Neuronal stem cell (in vitro differentiated cells): ENCODE measurements at regions not wholly inside any gene's neighbourhood (a gene's known extent, or its start where the extent isn't known, plus 50 kb on each side); places are given as distances from the start of the nearest gene placed in this dataset.

ENCODE experiments used
- DNase-seq: peaks from one replicate; pipeline ENCODE4 v3.0.0-alpha.2; 2013; ENCODE audit warnings: low spot score
- H2AFZ ChIP-seq: one replicate; pipeline ENCODE4 v1.6.1; 2013; ENCODE audit warnings: mild to moderate bottlenecking, low read length, inconsistent platforms
- H2AK5ac ChIP-seq: 2 replicates; pipeline ENCODE4 v1.6.1; 2013; ENCODE audit warnings: low read depth, mild to moderate bottlenecking, inconsistent platforms, low read length, moderate library complexity, mixed read lengths
- H2BK120ac ChIP-seq: 2 replicates; pipeline ENCODE4 v1.6.1; 2013; ENCODE audit warnings: low read depth, mild to moderate bottlenecking, inconsistent platforms, low read length, moderate library complexity, mixed read lengths
- H2BK12ac ChIP-seq: one replicate; pipeline ENCODE4 v1.6.1; 2013; ENCODE audit warnings: low read length, inconsistent platforms
- H2BK15ac ChIP-seq: 2 replicates; pipeline ENCODE4 v1.6.1; 2013; ENCODE audit warnings: mild to moderate bottlenecking, low read length, inconsistent platforms, mixed read lengths
- H2BK5ac ChIP-seq: one replicate; pipeline ENCODE4 v1.6.1; 2013; ENCODE audit warnings: inconsistent platforms, mild to moderate bottlenecking, low read length, moderate library complexity
- H3K14ac ChIP-seq: one replicate; pipeline ENCODE4 v1.6.1; 2013; ENCODE audit warnings: low read length, inconsistent platforms
- H3K18ac ChIP-seq: 2 replicates; pipeline ENCODE4 v1.6.1; 2013; ENCODE audit warnings: low read length, inconsistent platforms
- H3K23ac ChIP-seq: 2 replicates; pipeline ENCODE4 v1.6.1; 2013; ENCODE audit warnings: low read depth, mild to moderate bottlenecking, mixed read lengths, low read length, inconsistent platforms; ENCODE audit not compliant: poor library complexity
- H3K27ac ChIP-seq: replicated peaks from 3 replicates; pipeline ENCODE4 v1.5.1; 2013; ENCODE audit warnings: low read length, inconsistent platforms
- H3K27me3 ChIP-seq, 3 experiments: 2 replicates each; pipeline ENCODE4 v1.6.1; 2013; ENCODE audit warnings: low read length in 3 of 3, mild to moderate bottlenecking in 2 of 3, inconsistent platforms in 1 of 3, low read depth in 1 of 3, mixed read lengths in 1 of 3, moderate library complexity in 1 of 3; ENCODE audit not compliant: control insufficient read depth in 3 of 3, insufficient read depth in 3 of 3
- H3K36me3 ChIP-seq, 2 donors: replicated peaks in 1 of 2; 2 replicates each; pipeline ENCODE4 v1.6.1; 2013; ENCODE audit warnings: low read length in 2 of 2; ENCODE audit not compliant: control insufficient read depth in 2 of 2, insufficient read depth in 2 of 2
- H3K4ac ChIP-seq: 2 replicates; pipeline ENCODE4 v1.6.1; 2013; ENCODE audit warnings: inconsistent platforms, mild to moderate bottlenecking, low read length, moderate library complexity
- H3K4me1 ChIP-seq, 2 donors: 1 replicate in 1 of 2; 2 replicates in 1 of 2; pipeline ENCODE4 v1.6.1; 2013; ENCODE audit warnings: low read length in 2 of 2, low read depth in 1 of 2; ENCODE audit not compliant: control insufficient read depth in 2 of 2, insufficient read depth in 1 of 2
- H3K4me2 ChIP-seq: one replicate; pipeline ENCODE4 v1.6.1; 2013; ENCODE audit warnings: mild to moderate bottlenecking, low read length, inconsistent platforms; ENCODE audit not compliant: insufficient read depth, poor library complexity, severe bottlenecking
- H3K4me3 ChIP-seq, 2 donors: 2 replicates each; pipeline ENCODE4 v1.5.1; 2013; ENCODE audit warnings: low read length in 2 of 2, mild to moderate bottlenecking in 2 of 2, inconsistent platforms in 1 of 2, moderate library complexity in 1 of 2
- H3K79me1 ChIP-seq: one replicate; pipeline ENCODE4 v1.6.1; 2013; ENCODE audit warnings: low read depth, mild to moderate bottlenecking, inconsistent platforms, low read length, moderate library complexity
- H3K9ac ChIP-seq: one replicate; pipeline ENCODE4 v1.6.1; 2013; ENCODE audit warnings: mild to moderate bottlenecking, low read depth, low read length, inconsistent platforms; ENCODE audit not compliant: poor library complexity
- H3K9me3 ChIP-seq, 2 donors: replicated peaks in 1 of 2; 2 replicates each; pipeline versions ENCODE3 to v1.6.1; 2013; ENCODE audit warnings: low read length in 2 of 2, mild to moderate bottlenecking in 2 of 2, inconsistent platforms in 1 of 2, low read depth in 1 of 2, mixed read lengths in 1 of 2, moderate library complexity in 1 of 2; ENCODE audit not compliant: control insufficient read depth in 2 of 2, insufficient read depth in 1 of 2
- H4K8ac ChIP-seq: one replicate; pipeline ENCODE4 v1.6.1; 2013; ENCODE audit warnings: low read depth, mild to moderate bottlenecking, inconsistent platforms, low read length, moderate library complexity
- H4K91ac ChIP-seq: one replicate; pipeline ENCODE4 v1.6.1; 2013; ENCODE audit warnings: low read length, low read depth, mild to moderate bottlenecking, inconsistent platforms; ENCODE audit not compliant: poor library complexity
- WGBS, 2 donors: extraction: QIAGEN DNeasy Blood & Tissue Kit; methylation state at CpG; one replicate each; pipeline ENCODE4 v1.1.7; 2013; ENCODE audit warnings: missing lambda C conversion rate in 2 of 2, mixed read lengths in 1 of 2; ENCODE audit not compliant: insufficient read length in 2 of 2, insufficient replicate concordance in 1 of 2; ENCODE audit errors: extremely low coverage in 2 of 2; 5-methylcytosine and 5-hydroxymethylcytosine counted together

DNA sequence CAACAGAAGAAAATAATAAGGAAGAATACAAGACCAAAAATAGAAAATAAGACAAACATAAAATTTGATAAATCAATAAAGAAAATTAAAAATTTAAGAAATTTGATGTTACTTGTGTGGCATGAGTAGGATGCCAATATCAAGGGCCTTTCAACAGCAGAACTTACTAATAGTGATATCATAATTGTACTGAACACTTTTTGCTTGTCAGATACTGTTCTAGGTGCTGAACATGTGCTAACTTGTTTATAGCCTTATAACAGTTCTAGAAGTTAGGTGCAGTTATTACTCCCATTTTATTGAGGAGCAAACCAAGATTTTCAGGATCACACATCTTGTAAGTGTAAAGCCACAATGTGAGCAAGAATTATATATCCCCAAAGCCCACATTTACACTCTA is 546.0 kb upstream of the EPHA5 start:
- no peak overlapping the region for H2BK120ac ChIP-seq
- no peak overlapping the region for H3K18ac ChIP-seq
- H3K36me3 ChIP-seq: no peaks in the 10 kb centered on the region
- H3K9ac ChIP-seq: no peak overlapping the region
- no peaks in the 10 kb centered on the region for H3K4me1 ChIP-seq
- no peak for DNase-seq
- no peak overlapping the region for H3K27ac ChIP-seq
- no peak overlapping the region for H3K14ac ChIP-seq
- no peak overlapping the region for H2BK5ac ChIP-seq
- H3K4ac ChIP-seq: no peak overlapping the region
- H3K4me3 ChIP-seq: no peak overlapping the region
- H3K23ac ChIP-seq: no peak overlapping the region
- H4K8ac ChIP-seq: no peak overlapping the region
- H2AK5ac ChIP-seq: no peak overlapping the region
- no peaks in the 10 kb centered on the region for H3K27me3 ChIP-seq
- no peak overlapping the region for H2BK15ac ChIP-seq
- H2AFZ ChIP-seq: no peak overlapping the region
- no peak overlapping the region for H4K91ac ChIP-seq
- no peak overlapping the region for H3K4me2 ChIP-seq
- no peaks in the 10 kb centered on the region for H3K79me1 ChIP-seq
- H2BK12ac ChIP-seq: no peak overlapping the region
- no peaks in the 10 kb centered on the region for H3K9me3 ChIP-seq

DNA sequence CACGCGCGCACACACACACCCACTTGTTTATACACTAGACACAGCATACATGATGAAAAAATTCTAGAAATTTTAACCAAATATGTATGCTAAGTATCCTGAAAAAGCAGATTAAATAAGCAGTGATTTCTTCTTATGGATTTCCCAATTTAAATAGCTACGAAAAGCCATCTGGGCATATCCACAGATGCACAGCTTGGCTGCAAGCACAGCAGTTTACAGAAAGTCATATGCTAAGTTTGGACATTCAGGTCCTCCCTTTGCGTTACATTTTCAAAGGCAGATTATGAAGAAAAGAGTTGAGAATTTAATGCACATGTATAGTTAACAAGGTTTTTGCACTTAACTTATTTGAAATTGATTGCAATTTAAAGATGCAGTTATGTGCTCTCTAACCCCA is 542.2 kb upstream of the EPHA5 start:
- Histone ChIP-seq H2BK120ac (no peak overlapping the region), H3K9ac (no peak overlapping the region), H3K4me1 (no peaks in the 10 kb centered on the region), H2AFZ (no peak overlapping the region), H2BK5ac (no peak overlapping the region), H3K36me3 (no peaks in the 10 kb centered on the region), H2AK5ac (no peak overlapping the region), H3K23ac (no peak overlapping the region), H4K8ac (no peak overlapping the region), H3K14ac (no peak overlapping the region), H4K91ac (no peak overlapping the region), H3K27me3 (no peaks in the 10 kb centered on the region), H3K9me3 (no peaks in the 10 kb centered on the region), H3K4me2 (no peak overlapping the region), H3K4ac (no peak overlapping the region), H2BK15ac (no peak overlapping the region), H3K79me1 (no peaks in the 10 kb centered on the region), H3K27ac (no peak overlapping the region), H2BK12ac (no peak overlapping the region), H3K4me3 (no peak overlapping the region), H3K18ac (no peak overlapping the region)
- no peak for DNase-seq
- WGBS, 2 donors: no CpG with 5 or more reads among the region's 5 CpGs

DNA sequence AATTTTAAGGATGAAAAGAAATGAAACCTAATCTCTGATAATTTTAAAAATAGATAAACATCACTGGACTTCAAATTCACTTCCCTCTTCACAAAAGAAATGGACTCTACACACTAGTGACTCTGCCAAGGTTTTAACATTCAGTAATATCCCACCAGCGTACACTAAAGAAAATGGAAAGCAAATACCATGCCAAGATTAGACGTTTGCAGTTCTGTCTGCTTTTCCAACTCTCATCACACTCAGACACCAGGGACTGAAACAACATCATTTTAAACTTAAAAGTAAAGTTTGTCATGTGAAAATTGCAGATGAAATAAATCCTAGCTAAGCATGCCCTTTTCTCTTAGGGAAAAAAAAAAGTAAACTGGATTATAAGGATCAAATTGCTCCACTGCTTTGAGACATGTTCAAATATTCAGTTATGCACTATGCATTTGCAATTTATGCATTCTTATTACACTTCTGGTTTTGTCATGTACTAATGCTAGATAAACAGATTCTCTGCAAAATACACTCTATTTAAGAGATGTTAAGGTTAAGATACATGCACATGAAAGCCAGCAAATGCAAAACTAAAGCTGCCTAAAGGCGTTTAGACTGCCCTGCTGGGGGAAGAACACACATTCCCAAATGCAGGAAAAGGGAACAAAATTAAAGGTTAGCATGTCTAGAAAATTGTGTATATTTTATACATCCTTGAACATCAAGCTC is 534.4 kb upstream of the EPHA5 start:
- no peaks in the 10 kb centered on the region for H3K9me3 ChIP-seq
- no peak overlapping the region for H4K91ac ChIP-seq
- H2BK5ac ChIP-seq: no peak overlapping the region
- DNase-seq: no peak
- H3K4me2 ChIP-seq: no peak overlapping the region
- no peak overlapping the region for H2AFZ ChIP-seq
- no peak overlapping the region for H3K23ac ChIP-seq
- H3K36me3 ChIP-seq: no peaks in the 10 kb centered on the region
- H3K79me1 ChIP-seq: no peaks in the 10 kb centered on the region
- H3K4me3 ChIP-seq: no peak overlapping the region
- no peak overlapping the region for H3K9ac ChIP-seq
- no peak overlapping the region for H4K8ac ChIP-seq
- H2BK15ac ChIP-seq: no peak overlapping the region
- no peak overlapping the region for H2BK12ac ChIP-seq
- no peak overlapping the region for H2BK120ac ChIP-seq
- H3K14ac ChIP-seq: no peak overlapping the region
- H3K27ac ChIP-seq: no peak overlapping the region
- H2AK5ac ChIP-seq: no peak overlapping the region
- no peaks in the 10 kb centered on the region for H3K27me3 ChIP-seq
- no CpG with 5 or more reads among the region's 3 CpGs for WGBS, 2 donors
- H3K4me1 ChIP-seq: no peaks in the 10 kb centered on the region
- H3K18ac ChIP-seq: no peak overlapping the region
- no peak overlapping the region for H3K4ac ChIP-seq

DNA sequence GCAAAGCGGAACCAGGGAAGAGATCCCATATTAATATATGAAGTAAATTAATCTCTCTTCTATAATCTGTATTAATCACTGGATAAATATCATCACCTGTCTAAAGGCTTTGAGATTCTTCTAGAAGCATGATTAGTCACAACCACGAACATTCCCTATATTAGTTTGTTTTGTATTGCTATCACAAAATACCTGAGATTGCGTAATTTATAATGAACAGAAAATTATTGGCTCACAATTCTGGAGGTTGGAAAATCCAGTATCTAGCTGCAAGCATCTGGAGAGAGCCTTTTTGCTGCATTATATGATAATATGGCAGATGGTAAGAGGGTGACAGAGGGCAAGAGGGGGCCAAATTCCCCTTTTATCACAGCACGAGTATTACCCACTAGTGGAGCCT is 532.6 kb upstream of the EPHA5 start:
- no CpG with 5 or more reads among the region's 4 CpGs for WGBS, 2 donors

More for the DNA sequence above, 532.6 kb upstream of the EPHA5 start:
- Histone ChIP-seq H2AK5ac (no peak overlapping the region), H2BK120ac (no peak overlapping the region), H4K8ac (no peak overlapping the region), H3K9ac (no peak overlapping the region), H4K91ac (no peak overlapping the region), H2BK5ac (no peak overlapping the region), H3K9me3 (no peaks in the 10 kb centered on the region), H3K18ac (no peak overlapping the region), H3K27me3 (no peaks in the 10 kb centered on the region), H3K4ac (no peak overlapping the region), H3K23ac (no peak overlapping the region), H3K14ac (no peak overlapping the region), H3K79me1 (no peaks in the 10 kb centered on the region), H3K27ac (no peak overlapping the region), H2BK12ac (no peak overlapping the region), H3K36me3 (no peaks in the 10 kb centered on the region), H2BK15ac (no peak overlapping the region), H3K4me3 (no peak overlapping the region), H3K4me1 (no peaks in the 10 kb centered on the region), H3K4me2 (no peak overlapping the region), H2AFZ (no peak overlapping the region)
- DNase-seq: no peak
